ENCODE measurements at regions not wholly inside any gene's neighbourhood (a gene's known extent, or its start where the extent isn't known, plus 50 kb on each side); places are given as distances from the start of the nearest gene placed in this dataset.

DNA sequence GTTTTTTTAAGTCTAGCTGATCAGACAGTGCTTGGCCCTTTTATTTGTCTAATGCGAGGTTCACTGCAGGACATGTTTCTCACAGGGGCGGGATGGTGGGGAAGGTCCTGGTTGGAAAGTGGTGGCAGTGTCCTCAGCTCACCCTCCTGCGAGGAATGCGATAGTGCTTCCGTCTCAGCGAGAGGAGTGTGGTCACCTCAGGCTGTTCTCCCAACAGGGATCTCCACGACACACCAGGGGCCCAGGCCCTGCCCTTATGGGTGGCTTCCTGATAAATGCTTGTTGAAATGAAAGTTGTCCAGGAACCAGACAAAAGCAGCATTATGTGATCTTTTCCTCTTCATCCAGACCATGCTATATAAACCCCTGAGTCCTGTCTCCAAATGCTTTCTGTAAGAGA, 70.1 kb downstream of the BOLA3 start:
- TF ChIP-seq, protein P1, sequence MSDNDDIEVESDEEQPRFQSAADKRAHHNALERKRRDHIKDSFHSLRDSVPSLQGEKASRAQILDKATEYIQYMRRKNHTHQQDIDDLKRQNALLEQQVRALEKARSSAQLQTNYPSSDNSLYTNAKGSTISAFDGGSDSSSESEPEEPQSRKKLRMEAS (IDR thresholded peaks at IDR 0.05) = no peak
- TF ChIP-seq, protein P2, sequence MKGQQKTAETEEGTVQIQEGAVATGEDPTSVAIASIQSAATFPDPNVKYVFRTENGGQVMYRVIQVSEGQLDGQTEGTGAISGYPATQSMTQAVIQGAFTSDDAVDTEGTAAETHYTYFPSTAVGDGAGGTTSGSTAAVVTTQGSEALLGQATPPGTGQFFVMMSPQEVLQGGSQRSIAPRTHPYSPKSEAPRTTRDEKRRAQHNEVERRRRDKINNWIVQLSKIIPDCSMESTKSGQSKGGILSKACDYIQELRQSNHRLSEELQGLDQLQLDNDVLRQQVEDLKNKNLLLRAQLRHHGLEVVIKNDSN (IDR thresholded peaks at IDR 0.05) = no peak
- TF ChIP-seq FOXM1 (IDR thresholded peaks at IDR 0.05; ENCODE audit: borderline replicate concordance, low read depth) = no peak
- TF ChIP-seq RAD21 (IDR thresholded peaks at IDR 0.05; ENCODE audit: low read depth) = no peak
- TF ChIP-seq EGR1 (IDR thresholded peaks at IDR 0.05) = no peak
- TF ChIP-seq TAF1 (IDR thresholded peaks at IDR 0.05; ENCODE audit: low read depth) = no peak
- no peak for TF ChIP-seq EP300 (IDR thresholded peaks at IDR 0.05; ENCODE audit: borderline replicate concordance)
